Skin of body (tissue), 1 donor: ENCODE measurements at regions not wholly inside any gene's neighbourhood (a gene's known extent, or its start where the extent isn't known, plus 50 kb on each side); places are given as distances from the start of the nearest gene placed in this dataset.
"Not testable (repeated sequence)": the region's sequence is repeated elsewhere in the genome, so short reads cannot be mapped to it uniquely, and the experiment has no call there.

ENCODE experiments used
- DNase-seq: peaks from one replicate; lab custom pipeline; 2025; lab: John Stamatoyannopoulos, UW

DNA sequence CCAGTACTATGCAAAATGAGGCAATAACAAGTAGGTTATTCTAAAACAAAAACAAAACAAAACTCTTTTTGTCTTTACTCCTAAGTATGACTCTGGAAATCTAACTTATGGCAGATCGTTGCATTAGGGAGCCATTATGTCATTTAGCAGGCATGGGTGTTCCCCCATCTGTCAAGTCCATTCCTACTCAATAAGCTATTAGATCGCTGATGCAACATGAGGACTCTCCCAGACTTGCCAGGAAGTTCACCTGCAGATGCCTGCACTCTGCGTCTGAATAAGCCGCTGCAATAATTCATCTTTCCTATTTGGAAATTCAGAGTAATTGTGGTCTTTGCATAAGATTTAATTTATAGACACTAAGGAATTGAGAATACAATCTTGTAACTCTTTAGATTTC, 585.0 kb downstream of the KIF4B start:
- DNase-seq: no peak

DNA sequence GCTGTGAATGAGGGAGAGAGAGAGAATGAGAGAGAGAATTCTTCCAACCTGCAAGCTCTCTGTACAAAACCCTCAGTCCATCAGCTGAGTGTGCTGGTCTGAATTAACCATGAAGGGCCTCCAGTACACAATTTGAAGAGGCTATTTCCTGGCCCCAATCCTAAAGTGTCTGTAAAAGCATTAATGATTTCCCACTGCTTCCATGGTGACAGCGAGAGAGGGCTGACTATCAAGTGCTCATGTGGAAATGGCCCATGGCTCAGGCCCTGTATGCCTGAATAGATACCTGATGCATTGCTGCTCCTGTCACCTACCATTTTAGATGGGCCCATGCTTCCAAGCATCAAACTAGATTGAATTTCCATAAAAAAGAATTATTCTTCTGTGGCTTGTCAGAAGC, 592.4 kb downstream of the KIF4B start:
- no peak for DNase-seq

GRCh38 chr5:155616779-155617392, 603.3 kb downstream of the KIF4B start:
- DNase-seq: no peak

DNA sequence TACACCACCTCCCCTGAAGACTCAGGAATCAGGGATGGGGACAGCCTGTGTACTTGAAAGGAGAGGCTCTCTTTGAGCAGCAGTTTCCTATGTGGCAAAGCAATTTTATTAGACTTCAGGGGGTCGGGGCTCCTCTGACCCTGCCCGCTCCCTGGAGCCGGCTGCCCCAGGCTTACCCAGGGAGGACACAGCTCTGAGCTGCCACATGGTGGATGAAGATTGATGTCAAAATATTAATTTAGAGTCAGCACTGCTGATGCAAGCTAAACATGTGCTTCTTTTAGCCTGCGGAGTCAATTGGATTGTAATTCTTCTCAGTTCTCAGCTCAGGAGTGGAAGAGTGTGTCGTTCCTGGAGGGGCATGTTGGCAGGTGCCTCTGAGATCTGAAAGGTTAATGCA, 606.1 kb downstream of the KIF4B start:
- DNase-seq: no peak

GRCh38 chr5:155620821-155621410, 607.4 kb downstream of the KIF4B start:
- no peak for DNase-seq

GRCh38 chr5:155624597-155625241, 611.2 kb downstream of the KIF4B start:
- no peak for DNase-seq

GRCh38 chr5:155625315-155625714, 611.8 kb downstream of the KIF4B start:
- no peak for DNase-seq

DNA sequence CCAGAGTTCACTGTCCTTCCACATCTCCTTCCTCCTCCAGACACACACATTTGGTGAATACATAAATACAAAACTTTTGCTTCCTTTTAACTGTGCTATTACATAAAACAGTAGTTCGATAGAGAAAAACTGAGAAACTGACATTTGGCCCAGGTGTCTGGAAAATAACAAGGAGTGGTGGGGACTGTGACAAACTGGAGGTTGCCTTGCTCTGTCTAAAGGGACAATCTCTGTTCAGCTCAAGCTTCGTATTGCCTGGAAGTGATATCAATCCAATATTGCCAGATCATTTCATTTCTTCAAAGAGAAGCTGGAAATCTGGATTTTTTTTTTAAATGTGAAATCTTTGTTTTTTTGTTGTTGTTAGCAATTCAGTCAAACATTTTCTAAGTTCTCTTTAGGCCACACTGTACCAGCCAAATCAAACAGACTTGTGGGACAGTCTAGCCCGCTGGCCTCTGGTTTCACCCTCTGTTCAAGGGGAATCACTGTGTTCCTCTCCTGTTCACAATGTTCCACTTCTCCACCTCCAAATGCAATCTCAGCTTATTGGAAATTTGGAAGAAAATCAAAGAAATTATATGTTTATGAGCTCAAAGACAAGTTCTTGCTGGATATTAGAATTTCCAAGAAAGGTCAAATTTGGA, 612.5 kb downstream of the KIF4B start:
- DNase-seq: no peak

- no peak for DNase-seq
Measured at GRCh38 chr5:155626592-155626991, 613.0 kb downstream of the KIF4B start.

DNA sequence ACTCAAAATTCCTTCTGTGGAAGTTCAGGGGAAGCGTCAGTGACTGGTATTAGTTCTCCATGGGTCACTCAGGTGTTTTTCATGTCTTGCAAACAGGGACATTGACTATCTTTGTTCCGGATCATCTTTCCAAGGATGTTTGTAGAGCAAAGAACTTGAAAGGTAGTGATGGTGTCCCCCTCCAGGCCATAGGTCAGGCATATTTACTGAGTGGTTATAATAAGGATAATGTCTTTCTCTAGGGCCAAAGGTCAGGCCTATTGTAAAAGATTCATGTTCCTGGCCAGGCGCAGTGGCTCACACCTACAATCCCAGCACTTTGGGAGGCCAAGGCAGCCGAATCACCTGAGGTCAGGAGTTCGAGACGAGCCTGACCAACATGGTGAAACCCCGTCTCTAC, 614.8 kb downstream of the KIF4B start:
- no peak for DNase-seq

- DNase-seq: no peak
Measured at GRCh38 chr5:155629597-155629996, 616.0 kb downstream of the KIF4B start.

DNA sequence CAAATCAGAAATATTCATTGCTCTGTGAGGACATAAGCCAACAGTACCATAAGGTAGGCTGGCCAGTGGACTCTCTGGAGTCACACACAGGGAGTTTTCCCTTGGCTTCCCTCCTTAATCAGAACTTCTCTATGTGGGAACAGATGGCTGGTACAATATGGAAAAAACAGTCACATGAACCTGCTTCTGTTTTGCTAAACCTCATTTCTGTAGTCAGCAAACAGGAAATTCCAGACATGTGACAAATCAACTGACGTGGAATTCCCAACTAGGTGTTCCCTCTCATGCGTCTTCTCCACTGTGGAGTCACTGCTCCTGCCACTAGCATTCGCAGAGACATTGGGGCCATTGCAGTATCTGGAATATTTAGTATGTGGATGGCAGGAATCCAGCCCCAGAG, 617.6 kb downstream of the KIF4B start:
- DNase-seq: no peak

DNA sequence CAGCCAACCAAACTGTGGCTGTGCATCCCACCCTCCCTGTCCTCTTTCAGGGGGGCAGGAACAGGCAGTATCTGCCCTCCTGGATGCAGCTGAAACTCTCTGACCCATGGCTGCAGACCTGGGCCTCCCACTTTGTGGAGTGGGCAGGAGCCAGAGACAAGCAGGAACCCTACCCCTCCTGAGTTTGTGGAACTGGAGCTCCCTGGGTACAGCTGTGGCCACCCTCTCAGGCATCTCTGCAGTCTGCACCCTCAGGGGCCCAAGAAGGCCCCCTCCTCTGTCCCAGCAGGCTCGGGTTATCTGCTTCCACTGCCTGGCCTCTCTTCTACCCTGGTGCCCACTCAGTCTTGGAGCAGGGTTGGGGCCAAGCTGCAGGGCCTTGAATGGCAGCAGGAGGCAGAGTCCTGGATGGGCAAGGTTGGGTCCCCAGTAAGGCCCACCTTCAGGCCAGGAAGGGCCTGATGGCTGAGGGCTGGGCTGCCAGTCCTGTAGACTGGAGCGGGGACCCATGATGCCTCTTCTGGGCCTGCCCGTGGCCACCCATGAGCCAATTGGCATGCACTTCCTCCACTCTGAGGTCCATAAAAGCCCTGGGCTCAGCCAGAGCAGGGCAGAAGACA, 619.9 kb downstream of the KIF4B start:
- DNase-seq: no peak

- DNase-seq: no peak
Measured at GRCh38 chr5:155649666-155650065, 636.1 kb downstream of the KIF4B start.

DNA sequence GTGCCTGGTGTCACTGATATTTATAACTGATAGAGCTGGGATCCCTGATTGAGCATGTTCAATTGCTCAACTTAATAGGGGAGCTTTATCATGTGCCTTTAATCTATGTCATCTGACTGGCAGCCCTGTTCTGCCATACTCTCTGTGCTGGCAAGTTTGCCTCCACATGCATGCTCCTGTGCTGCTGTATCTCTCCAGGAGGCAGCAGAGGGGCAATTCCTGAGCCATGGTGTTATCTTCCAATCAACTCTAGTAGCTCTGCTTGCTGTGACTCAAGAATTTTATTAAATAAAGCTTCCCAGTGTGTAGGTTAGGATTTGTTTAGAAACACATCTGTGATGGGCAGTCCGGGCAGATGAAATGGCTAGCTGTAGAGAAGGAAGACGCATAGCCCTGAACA, 642.0 kb downstream of the KIF4B start:
- no peak for DNase-seq

DNA sequence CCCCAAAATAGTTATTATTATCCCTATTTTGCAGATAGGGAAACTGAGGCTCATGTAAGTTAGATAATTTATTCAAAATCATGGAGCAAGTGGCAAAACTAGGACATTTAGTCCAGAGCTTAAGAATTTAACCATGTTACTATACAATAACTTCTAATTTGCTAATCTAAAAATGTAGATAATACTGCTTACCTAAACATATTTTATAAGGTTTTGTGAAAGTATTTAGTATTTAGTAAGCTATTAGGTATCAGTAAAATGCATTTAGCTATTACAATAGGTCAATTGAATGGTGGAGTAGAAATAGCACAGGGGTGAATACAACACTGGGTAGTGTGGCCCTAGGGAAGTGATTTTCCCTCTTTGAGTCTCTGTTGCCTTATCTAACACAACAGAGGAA, 648.3 kb downstream of the KIF4B start:
- no peak for DNase-seq

DNA sequence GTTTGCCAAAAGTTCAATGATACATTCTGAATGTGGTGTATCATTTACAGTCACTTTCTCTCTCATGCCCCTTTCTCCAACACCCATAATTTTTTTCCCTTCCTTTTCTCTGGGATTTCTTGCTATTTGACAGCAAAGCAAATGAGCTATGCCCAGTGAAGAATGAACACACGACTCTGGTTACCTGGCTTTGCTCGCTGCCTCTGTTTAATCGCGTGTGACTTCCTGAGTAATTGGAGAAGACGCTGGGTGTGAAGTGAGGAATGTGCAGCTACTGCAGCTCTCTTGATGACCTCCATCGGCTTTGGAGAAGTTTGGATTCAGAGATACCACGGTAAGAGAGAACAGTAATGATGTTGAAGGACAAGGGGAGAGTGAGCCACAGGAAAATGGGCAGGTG, 651.8 kb downstream of the KIF4B start:
- no peak for DNase-seq

DNA sequence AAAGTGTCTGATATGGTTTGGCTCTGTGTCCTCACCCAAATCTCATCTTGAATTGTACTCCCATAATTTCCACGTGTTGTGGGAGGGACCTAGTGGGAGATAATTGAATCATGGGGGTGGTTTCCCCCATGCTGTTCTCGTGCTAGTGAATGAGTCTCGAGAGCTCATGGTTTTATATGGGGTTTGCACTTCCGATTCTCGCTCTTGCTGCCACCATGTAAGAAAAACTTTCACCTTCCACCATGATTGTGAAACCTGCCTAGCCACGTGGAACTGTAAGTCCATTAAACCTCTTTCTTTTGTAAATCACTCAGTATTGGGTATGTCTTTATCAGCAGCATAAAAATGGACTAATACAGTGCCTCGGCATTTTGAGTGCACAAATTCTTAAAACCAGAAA, 655.0 kb upstream of the SGCD start:
- not testable (repeated sequence) for DNase-seq

GRCh38 chr5:155676967-155677366, 650.0 kb upstream of the SGCD start:
- no peak for DNase-seq

DNA sequence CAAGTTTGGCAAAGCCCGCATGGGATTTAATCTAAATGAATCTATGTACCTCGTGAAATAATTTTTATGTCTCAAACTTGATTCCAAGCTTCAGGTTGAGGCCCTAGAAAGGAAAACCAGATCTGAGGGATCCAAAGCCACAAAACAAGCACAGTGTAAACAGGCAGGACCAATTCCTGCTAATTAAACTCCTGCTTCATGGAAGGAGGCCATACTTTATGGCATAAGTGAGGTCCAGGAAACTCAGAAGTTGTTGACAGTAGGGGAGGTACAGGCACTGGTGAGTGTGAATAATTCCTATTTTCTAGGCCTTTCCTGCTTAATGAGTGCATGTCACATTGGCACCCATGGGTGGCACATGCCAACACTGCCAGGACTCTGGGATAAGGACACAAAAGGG, 648.6 kb upstream of the SGCD start:
- no peak for DNase-seq

GRCh38 chr5:155679530-155679929, 647.4 kb upstream of the SGCD start:
- no peak for DNase-seq

DNA sequence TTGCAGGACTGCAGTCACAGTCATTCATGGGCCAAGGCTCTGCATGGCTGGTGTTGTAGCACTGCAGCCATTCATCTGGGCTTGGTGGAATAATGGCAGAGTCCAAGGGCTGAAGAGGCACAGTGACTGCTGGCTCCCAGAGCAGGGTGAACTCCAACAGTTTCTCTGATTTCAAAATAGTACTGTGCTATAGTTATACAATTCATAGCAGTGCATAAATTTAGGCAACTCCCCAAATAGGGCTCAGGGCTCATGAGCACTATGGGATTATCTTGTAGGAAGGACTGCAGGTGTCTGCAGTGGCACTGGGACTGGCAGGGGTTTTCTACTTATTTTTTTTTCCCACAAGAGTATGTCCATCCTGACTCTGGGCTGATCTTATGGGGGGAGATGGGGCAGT, 642.5 kb upstream of the SGCD start:
- DNase-seq: no peak
